Naive thymus-derived CD4-positive, alpha-beta T cell (primary cell): ENCODE measurements at regions not wholly inside any gene's neighbourhood (a gene's known extent, or its start where the extent isn't known, plus 50 kb on each side); places are given as distances from the start of the nearest gene placed in this dataset.
"Not testable (repeated sequence)": the region's sequence is repeated elsewhere in the genome, so short reads cannot be mapped to it uniquely, and the experiment has no call there.

ENCODE experiments used
- ATAC-seq: fragments of 150-1000 bp; cut with Tn5 transposase; 2 replicates; pipeline ENCODE4 v1.10.0; 2021; ENCODE audit warnings: mild to moderate bottlenecking, moderate library complexity
- CTCF ChIA-PET: fragments of 350-600 bp; sonication (Branson Sonifier 250); formaldehyde crosslinking; loops from one replicate; lab custom pipeline; 2021; ENCODE audit warnings: antibody characterized with exemption; lab: Charles Lee
- POLR2A ChIA-PET: fragments of 350-600 bp; sonication (Branson Sonifier 250); formaldehyde crosslinking; loops from one replicate; lab custom pipeline; 2021; ENCODE audit warnings: antibody characterized with exemption, inconsistent platforms; lab: Charles Lee
- DNase-seq, 9 donors: peaks; one replicate each; pipeline versions ENCODE4 v3.0.0 to v3.0.0-alpha.2; 2020 to 2022; ENCODE audit warnings: mixed read lengths in 1 of 9
- H3K27ac ChIP-seq: one replicate; pipeline ENCODE4 v1.7.0; 2013; ENCODE audit warnings: mild to moderate bottlenecking, low read depth, low read length, moderate library complexity
- H3K27me3 ChIP-seq, 2 donors: one replicate each; pipeline ENCODE4 v1.7.0; 2013; ENCODE audit warnings: low read length in 2 of 2, mild to moderate bottlenecking in 2 of 2, moderate library complexity in 2 of 2; ENCODE audit not compliant: control insufficient read depth in 2 of 2, insufficient read depth in 2 of 2
- H3K36me3 ChIP-seq, 3 experiments: 1 replicate in 2 of 3; 2 replicates in 1 of 3; pipeline ENCODE4 v1.7.0; 2013; ENCODE audit warnings: low read length in 3 of 3, mild to moderate bottlenecking in 3 of 3, moderate library complexity in 1 of 3; ENCODE audit not compliant: insufficient read depth in 3 of 3, control insufficient read depth in 2 of 3
- H3K4me1 ChIP-seq, 2 donors: one replicate each; pipeline ENCODE4 v1.7.0; 2013; ENCODE audit warnings: low read length in 2 of 2, mild to moderate bottlenecking in 2 of 2, moderate library complexity in 1 of 2; ENCODE audit not compliant: control insufficient read depth in 2 of 2, insufficient read depth in 2 of 2
- H3K4me3 ChIP-seq: 2 replicates; pipeline ENCODE4 v1.7.0; 2013; ENCODE audit warnings: mild to moderate bottlenecking, low read length
- H3K9me3 ChIP-seq, 3 experiments: 1 replicate in 2 of 3; 2 replicates in 1 of 3; pipeline ENCODE4 v1.7.0; 2013; ENCODE audit warnings: low read length in 3 of 3; ENCODE audit not compliant: control insufficient read depth in 2 of 3
- H3K27ac Mint-ChIP-seq, 9 donors: one replicate each; pipeline ENCODE4 v1.8.0; 2020 to 2022; ENCODE audit warnings: mixed read lengths in 9 of 9, mild to moderate bottlenecking in 8 of 9, moderate library complexity in 5 of 9, inconsistent platforms in 2 of 9
- H3K27me3 Mint-ChIP-seq, 5 donors: one replicate each; pipeline ENCODE4 v1.8.0; 2021 to 2022; ENCODE audit warnings: mixed read lengths in 5 of 5, mild to moderate bottlenecking in 1 of 5
- H3K36me3 Mint-ChIP-seq, 5 donors: one replicate each; pipeline ENCODE4 v1.8.0; 2020 to 2022; ENCODE audit warnings: mixed read lengths in 5 of 5, mild to moderate bottlenecking in 3 of 5, inconsistent platforms in 1 of 5
- H3K4me1 Mint-ChIP-seq, 7 donors: one replicate each; pipeline ENCODE4 v1.8.0; 2020 to 2022; ENCODE audit warnings: mixed read lengths in 7 of 7, mild to moderate bottlenecking in 3 of 7, inconsistent platforms in 1 of 7
- H3K4me3 Mint-ChIP-seq, 10 donors: one replicate each; pipeline ENCODE4 v1.8.0; 2020 to 2022; ENCODE audit warnings: mild to moderate bottlenecking in 10 of 10, mixed read lengths in 10 of 10, moderate library complexity in 6 of 10, inconsistent platforms in 2 of 10
- H3K9me3 Mint-ChIP-seq, 11 donors: one replicate each; pipeline ENCODE4 v1.8.0; 2020 to 2022; ENCODE audit warnings: mixed read lengths in 11 of 11, mild to moderate bottlenecking in 4 of 11, inconsistent platforms in 1 of 11, moderate library complexity in 1 of 11
- intact Hi-C, 2 donors: fragments of 100-400 bp; cut with micrococcal nuclease; formaldehyde crosslinking; loops; one replicate each; pipeline ENCODE4 v1.15.1; 2023

- intact Hi-C loops, H3K9me3 ChIP-seq, H3K36me3 ChIP-seq, H3K27me3 ChIP-seq, ATAC-seq, H3K9me3 Mint-ChIP-seq, POLR2A ChIA-PET, H3K4me3 Mint-ChIP-seq, DNase-seq, H3K27me3 Mint-ChIP-seq, H3K4me3 ChIP-seq, H3K4me1 Mint-ChIP-seq, H3K4me1 ChIP-seq, H3K36me3 Mint-ChIP-seq, CTCF ChIA-PET, H3K27ac ChIP-seq: not testable (repeated sequence)
- H3K27ac Mint-ChIP-seq: peak overlapping the region in 1 of 9 donors; percentile 16
Observed at GRCh38 chr2:194787071-194787470, 870.0 kb upstream of the SLC39A10 start.

DNA sequence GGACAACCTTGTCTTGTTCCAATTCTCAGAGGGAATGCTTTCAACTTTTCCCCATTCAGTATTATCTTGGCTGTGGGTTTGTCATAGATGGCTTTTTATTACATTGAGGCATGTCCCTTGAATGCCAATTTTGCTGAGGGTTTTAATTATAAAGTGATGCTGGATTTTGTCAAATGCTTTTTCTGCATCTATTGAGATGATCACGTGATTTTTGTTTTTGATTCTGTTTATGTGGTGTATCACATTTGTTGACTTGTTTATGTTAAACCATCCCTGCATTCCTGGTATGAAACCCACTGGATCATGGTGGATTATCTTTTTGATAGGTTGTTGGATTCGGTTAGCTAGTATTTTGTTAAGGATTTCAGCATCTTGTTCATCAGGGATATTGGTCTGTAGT is 885.6 kb upstream of the SLC39A10 start:
- DNase-seq, ATAC-seq, H3K27me3 ChIP-seq, H3K36me3 Mint-ChIP-seq, H3K27ac Mint-ChIP-seq, H3K4me3 Mint-ChIP-seq, intact Hi-C loops, H3K4me1 Mint-ChIP-seq, H3K4me3 ChIP-seq, H3K36me3 ChIP-seq, H3K4me1 ChIP-seq, H3K27me3 Mint-ChIP-seq, H3K27ac ChIP-seq, POLR2A ChIA-PET, CTCF ChIA-PET, H3K9me3 ChIP-seq: not testable (repeated sequence)
- peaks cover 4 to 20% (median 6%) of the 10 kb centered on the region in 11 donors for H3K9me3 Mint-ChIP-seq

DNA sequence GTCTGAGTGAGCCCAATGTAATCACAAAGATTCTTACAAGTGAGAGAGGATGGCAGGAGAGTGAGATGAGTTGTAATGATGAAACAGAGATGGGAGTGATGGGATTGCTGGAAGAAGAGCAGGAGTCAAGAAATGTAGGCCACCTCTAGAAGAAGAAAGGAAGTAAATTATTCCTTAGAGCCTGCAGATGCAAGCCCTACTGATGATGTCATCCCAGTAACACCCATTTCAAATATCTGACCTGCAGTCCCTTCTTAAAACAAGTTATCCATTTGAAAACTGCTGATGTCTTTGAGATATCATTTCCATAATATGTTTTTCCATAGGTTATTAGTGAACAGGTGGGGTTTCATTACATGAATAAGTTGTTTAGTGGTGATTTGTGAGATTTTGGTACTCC is 888.0 kb upstream of the SLC39A10 start:
- no peak overlapping the region for H3K27ac Mint-ChIP-seq
- no peaks in the 10 kb centered on the region for H3K4me1 Mint-ChIP-seq
- H3K4me3 Mint-ChIP-seq: no peak overlapping the region
- H3K4me1 ChIP-seq: no peaks in the 10 kb centered on the region
- ChIA-PET POLR2A (no interaction called here), CTCF (no interaction called here)
- intact Hi-C loops: loop anchor here in 1 of 2 donors (5.0 kb wide), 1 partner anchor 237 kb away; no protein-coding TSS in a partner anchor
- H3K27me3 ChIP-seq: no peaks in the 10 kb centered on the region
- no peak overlapping the region for H3K27ac ChIP-seq
- H3K9me3 ChIP-seq: no peaks in the 10 kb centered on the region
- peaks cover 3 to 20% (median 6%) of the 10 kb centered on the region in 11 donors for H3K9me3 Mint-ChIP-seq
- no peaks in the 10 kb centered on the region for H3K36me3 Mint-ChIP-seq
- no peak for DNase-seq
- no peaks in the 10 kb centered on the region for H3K36me3 ChIP-seq
- no peaks in the 10 kb centered on the region for H3K27me3 Mint-ChIP-seq
- ATAC-seq: no peak
- no peak overlapping the region for H3K4me3 ChIP-seq

GRCh38 chr2:194765723-194766122 is 891.3 kb upstream of the SLC39A10 start:
- CTCF ChIA-PET: no interaction called here
- Mint-ChIP-seq H3K9me3 (peaks cover 0 to 7% (median 0%) of the 10 kb centered on the region in 11 donors), H3K4me1 (peaks cover 0 to 1% (median 0%) of the 10 kb centered on the region in 7 donors), H3K27me3 (no peaks in the 10 kb centered on the region), H3K36me3 (no peaks in the 10 kb centered on the region), H3K27ac (peak overlapping the region in 1 of 9 donors; percentile 42), H3K4me3 (no peak overlapping the region)
- H3K4me3 ChIP-seq: no peak overlapping the region
- H3K36me3 ChIP-seq: no peaks in the 10 kb centered on the region
- H3K4me1 ChIP-seq: no peaks in the 10 kb centered on the region
- no peak overlapping the region for H3K27ac ChIP-seq
- intact Hi-C loops: loop anchor here in 1 of 2 donors (5.0 kb wide), 1 partner anchor 233 kb away; no protein-coding TSS in a partner anchor
- ATAC-seq (no peak), DNase-seq (no peak)
- H3K27me3 ChIP-seq: no peaks in the 10 kb centered on the region
- no peaks in the 10 kb centered on the region for H3K9me3 ChIP-seq
- POLR2A ChIA-PET: no interaction called here

GRCh38 chr2:194750926-194751325 is 906.1 kb upstream of the SLC39A10 start:
- peaks cover 0 to 3% (median 0%) of the 10 kb centered on the region in 11 donors for H3K9me3 Mint-ChIP-seq
- no peaks in the 10 kb centered on the region for H3K4me1 Mint-ChIP-seq
- H3K27ac Mint-ChIP-seq: no peak overlapping the region
- H3K36me3 ChIP-seq: no peaks in the 10 kb centered on the region
- intact Hi-C loops: no loop called here
- ChIA-PET POLR2A (no interaction called here), CTCF (no interaction called here)
- H3K36me3 Mint-ChIP-seq: no peaks in the 10 kb centered on the region
- H3K27ac ChIP-seq: no peak overlapping the region
- ATAC-seq (no peak), DNase-seq (no peak)
- no peaks in the 10 kb centered on the region for H3K4me1 ChIP-seq
- no peaks in the 10 kb centered on the region for H3K9me3 ChIP-seq
- H3K27me3 ChIP-seq: no peaks in the 10 kb centered on the region
- no peaks in the 10 kb centered on the region for H3K27me3 Mint-ChIP-seq
- H3K4me3 Mint-ChIP-seq: no peak overlapping the region
- H3K4me3 ChIP-seq: no peak overlapping the region

DNA sequence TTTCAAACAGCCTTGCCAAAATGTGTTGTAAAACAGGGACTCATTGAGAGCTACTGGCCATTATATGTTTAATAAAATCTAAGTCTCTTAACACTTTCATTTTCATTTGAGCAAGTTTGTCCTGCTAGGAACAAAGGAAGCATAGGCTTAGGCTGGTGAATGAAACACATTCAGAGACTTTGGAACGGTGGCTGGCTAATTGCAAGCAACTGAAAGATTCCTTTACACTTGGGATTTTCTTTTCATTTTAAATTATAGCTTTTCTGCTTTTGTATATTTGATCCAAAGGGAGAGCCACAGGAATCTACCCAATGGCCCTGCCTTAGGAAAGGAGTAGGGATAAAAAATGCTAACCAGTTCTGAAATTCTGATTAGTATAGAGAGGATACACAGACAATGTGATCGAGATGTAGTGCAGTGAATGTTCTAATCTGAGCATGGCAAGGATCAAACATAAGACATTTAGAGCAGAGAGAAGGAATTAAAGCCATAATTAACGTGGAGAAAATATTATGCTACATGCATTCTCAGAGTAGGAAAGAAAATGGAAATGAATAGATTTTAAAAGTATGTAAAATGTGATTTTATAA is 911.4 kb upstream of the SLC39A10 start:
- H3K36me3 ChIP-seq: no peaks in the 10 kb centered on the region
- H3K4me1 ChIP-seq: no peaks in the 10 kb centered on the region
- no peak for ATAC-seq
- no peak overlapping the region for H3K27ac ChIP-seq
- H3K36me3 Mint-ChIP-seq: no peaks in the 10 kb centered on the region
- CTCF ChIA-PET: no interaction called here
- no peak overlapping the region for H3K27ac Mint-ChIP-seq
- H3K9me3 Mint-ChIP-seq: peaks cover 0 to 3% (median 0%) of the 10 kb centered on the region in 11 donors
- H3K4me1 Mint-ChIP-seq: no peaks in the 10 kb centered on the region
- intact Hi-C loops: no loop called here
- POLR2A ChIA-PET: no interaction called here
- no peak for DNase-seq
- no peak overlapping the region for H3K4me3 Mint-ChIP-seq
- H3K27me3 Mint-ChIP-seq: no peaks in the 10 kb centered on the region
- H3K27me3 ChIP-seq: no peaks in the 10 kb centered on the region
- no peak overlapping the region for H3K4me3 ChIP-seq
- no peaks in the 10 kb centered on the region for H3K9me3 ChIP-seq

DNA sequence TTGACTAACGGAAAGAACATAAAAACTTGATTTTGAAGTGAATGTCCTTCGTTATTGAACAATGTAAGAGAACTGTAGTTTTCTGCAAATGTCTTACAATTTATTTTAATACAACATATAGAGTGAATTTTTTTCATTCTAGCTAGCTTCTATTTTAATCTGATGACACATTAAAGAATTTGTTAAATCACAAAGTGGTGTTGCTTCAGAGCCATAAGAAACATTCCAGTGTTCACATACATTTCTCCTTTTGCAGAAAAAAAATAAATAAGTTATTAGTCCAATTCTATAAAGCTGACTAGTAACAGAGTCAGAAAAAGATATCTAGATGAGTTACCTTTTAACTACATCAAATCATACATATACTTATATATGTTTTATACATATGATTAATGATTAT is 914.3 kb upstream of the SLC39A10 start:
- intact Hi-C loops: no loop called here
- H3K27ac Mint-ChIP-seq: no peak overlapping the region
- H3K4me1 ChIP-seq: no peaks in the 10 kb centered on the region
- no peaks in the 10 kb centered on the region for H3K36me3 Mint-ChIP-seq
- no peak for ATAC-seq
- H3K9me3 Mint-ChIP-seq: peaks cover 0 to 6% (median 0%) of the 10 kb centered on the region in 11 donors
- no peaks in the 10 kb centered on the region for H3K4me1 Mint-ChIP-seq
- no peak overlapping the region for H3K4me3 ChIP-seq
- no peak overlapping the region for H3K27ac ChIP-seq
- H3K27me3 Mint-ChIP-seq: no peaks in the 10 kb centered on the region
- ChIA-PET POLR2A (no interaction called here), CTCF (no interaction called here)
- H3K27me3 ChIP-seq: no peaks in the 10 kb centered on the region
- H3K9me3 ChIP-seq: no peaks in the 10 kb centered on the region
- no peaks in the 10 kb centered on the region for H3K36me3 ChIP-seq
- DNase-seq: no peak
- H3K4me3 Mint-ChIP-seq: no peak overlapping the region
